ENCODE measurements at regions not wholly inside any gene's neighbourhood (a gene's known extent, or its start where the extent isn't known, plus 50 kb on each side); places are given as distances from the start of the nearest gene placed in this dataset.

GRCh38 chr14:97073622-97074021 is 276.4 kb downstream of the VRK1 start:
- TF ChIP-seq CTCF (IDR thresholded peaks at IDR 0.05), result no peak
- TF ChIP-seq POLR2A (IDR thresholded peaks at IDR 0.05), result no peak
- no peak for TF ChIP-seq EP300 (IDR thresholded peaks at IDR 0.05)
